H1 (cell line): ENCODE measurements at regions not wholly inside any gene's neighbourhood (a gene's known extent, or its start where the extent isn't known, plus 50 kb on each side); places are given as distances from the start of the nearest gene placed in this dataset.

ENCODE experiments used
- CTCF ChIA-PET: fragments of 300-600 bp; sonication (Branson Sonifier 250); formaldehyde crosslinking; loops from one replicate; lab custom pipeline; 2021; ENCODE audit not compliant: partially characterized antibody; lab: Charles Lee
- POLR2A ChIA-PET: fragments of 300-600 bp; sonication (Branson Sonifier 250); formaldehyde crosslinking; loops from one replicate; lab custom pipeline; 2021; ENCODE audit warnings: inconsistent platforms; ENCODE audit not compliant: partially characterized antibody; lab: Charles Lee
- DNase-seq, 2 experiments: peaks; one replicate each; pipeline versions ENCODE4 v3.0.0 to v3.0.0-alpha.2; 2010 to 2022; ENCODE audit warnings: low spot score in 2 of 2, low read depth in 1 of 2, mixed read lengths in 1 of 2
- FAIRE-seq: peaks from 2 replicates; lab custom pipeline; 2011; peaks lifted over from hg19 to GRCh38; lab: Jason Lieb, UNC
- H2AFZ ChIP-seq: 2 replicates; pipeline ENCODE4 v1.8.1; 2012; ENCODE audit warnings: low read length, inconsistent platforms
- H2AK5ac ChIP-seq: 2 replicates; pipeline ENCODE4 v1.6.1; 2013; ENCODE audit warnings: low read depth, low read length
- H2BK120ac ChIP-seq: replicated peaks from 2 replicates; pipeline ENCODE3; 2013; ENCODE audit warnings: low read depth, low read length, inconsistent platforms
- H2BK12ac ChIP-seq: 2 replicates; pipeline ENCODE4 v1.6.1; 2013; ENCODE audit warnings: low read depth, low read length
- H2BK15ac ChIP-seq: 2 replicates; pipeline ENCODE4 v1.6.1; 2013; ENCODE audit warnings: low read length
- H2BK20ac ChIP-seq: 2 replicates; pipeline ENCODE4 v1.6.1; 2013; ENCODE audit warnings: low read length
- H2BK5ac ChIP-seq: 2 replicates; pipeline ENCODE4 v1.6.1; 2013; ENCODE audit warnings: low read depth, low read length
- H3K14ac ChIP-seq: 2 replicates; pipeline ENCODE4 v1.6.1; 2013; ENCODE audit warnings: inconsistent platforms; ENCODE audit not compliant: insufficient read length
- H3K18ac ChIP-seq: 2 replicates; pipeline ENCODE4 v1.6.1; 2013; ENCODE audit warnings: low read length; ENCODE audit errors: extremely low read depth
- H3K23ac ChIP-seq: 2 replicates; pipeline ENCODE4 v1.6.1; 2013; ENCODE audit warnings: inconsistent platforms; ENCODE audit not compliant: insufficient read length
- H3K23me2 ChIP-seq: 2 replicates; pipeline ENCODE4 v1.6.1; 2013; ENCODE audit warnings: low read depth, low read length
- H3K27ac ChIP-seq: 2 replicates; pipeline ENCODE4 v1.6.1; 2011; ENCODE audit warnings: low read depth, low read length, inconsistent platforms
- H3K27me3 ChIP-seq, 4 experiments: replicated peaks in 1 of 4; 1 replicate in 1 of 4; 2 replicates in 3 of 4; pipeline versions ENCODE4 v1.6.1 to v1.8.1; 2011 to 2013; ENCODE audit warnings: low read length in 3 of 4, mild to moderate bottlenecking in 3 of 4, inconsistent platforms in 2 of 4, mixed read lengths in 2 of 4, moderate library complexity in 1 of 4; ENCODE audit not compliant: control insufficient read depth in 3 of 4, insufficient read depth in 3 of 4; ENCODE audit errors: extremely low read depth in 1 of 4
- H3K36me3 ChIP-seq, 4 experiments: 2 replicates each; pipeline versions ENCODE4 v1.6.1 to v1.8.1; 2011 to 2013; ENCODE audit warnings: mild to moderate bottlenecking in 4 of 4, low read length in 3 of 4, moderate library complexity in 2 of 4, control low read depth in 1 of 4, inconsistent platforms in 1 of 4; ENCODE audit not compliant: insufficient read depth in 4 of 4, control insufficient read depth in 2 of 4
- H3K4ac ChIP-seq: replicated peaks from 2 replicates; pipeline ENCODE3; 2013; ENCODE audit warnings: low read length, low read depth, mixed read lengths, inconsistent platforms; ENCODE audit not compliant: insufficient read length
- H3K4me1 ChIP-seq, 4 experiments: replicated peaks in 1 of 4; 1 replicate in 1 of 4; 2 replicates in 3 of 4; pipeline versions ENCODE4 v1.6.1 to v1.8.1; 2011 to 2013; ENCODE audit warnings: low read length in 3 of 4, inconsistent platforms in 2 of 4, mixed read lengths in 1 of 4; ENCODE audit not compliant: insufficient read depth in 4 of 4, control insufficient read depth in 3 of 4
- H3K4me2 ChIP-seq, 2 experiments: 2 replicates each; pipeline versions ENCODE4 v1.6.1 to v1.8.1; 2011 to 2013; ENCODE audit warnings: low read depth in 2 of 2, low read length in 2 of 2, control low read depth in 1 of 2, inconsistent platforms in 1 of 2, mild to moderate bottlenecking in 1 of 2; ENCODE audit not compliant: insufficient read depth in 1 of 2
- H3K4me3 ChIP-seq, 4 experiments: fragments of 200-600, 300-600 bp in 1 of 4; sonication (generic), shearing (Covaris generic), sonication (Bioruptor Twin) in 1 of 4; 2 replicates each; pipeline versions ENCODE4 v1.5.1 to v1.8.1; 2011 to 2016; ENCODE audit warnings: low read length in 4 of 4, low read depth in 3 of 4, control low read depth in 2 of 4, inconsistent platforms in 2 of 4, mild to moderate bottlenecking in 2 of 4, mixed read lengths in 1 of 4, moderate library complexity in 1 of 4; ENCODE audit not compliant: insufficient read depth in 2 of 4; ENCODE audit errors: extremely low read depth in 1 of 4
- H3K56ac ChIP-seq: replicated peaks from 2 replicates; pipeline ENCODE3; 2013; ENCODE audit warnings: low read depth, mild to moderate bottlenecking, mixed read lengths, low read length, inconsistent platforms; ENCODE audit not compliant: insufficient read length
- H3K79me1 ChIP-seq: 2 replicates; pipeline ENCODE4 v1.6.1; 2013; ENCODE audit warnings: low read depth, low read length, control low read depth
- H3K79me2 ChIP-seq, 2 experiments: 2 replicates each; pipeline versions ENCODE4 v1.6.1 to v1.8.1; 2012 to 2013; ENCODE audit warnings: low read length in 2 of 2, mild to moderate bottlenecking in 2 of 2, inconsistent platforms in 1 of 2; ENCODE audit not compliant: insufficient read depth in 2 of 2, control insufficient read depth in 1 of 2
- H3K9ac ChIP-seq, 4 experiments: replicated peaks in 1 of 4; 1 replicate in 1 of 4; 2 replicates in 3 of 4; pipeline versions ENCODE4 v1.6.1 to v1.8.1; 2011 to 2013; ENCODE audit warnings: low read depth in 3 of 4, low read length in 3 of 4, control low read depth in 2 of 4, mild to moderate bottlenecking in 2 of 4, moderate library complexity in 2 of 4, inconsistent platforms in 1 of 4; ENCODE audit errors: extremely low read depth in 1 of 4
- H3K9me3 ChIP-seq, 2 experiments: 2 replicates each; pipeline versions ENCODE4 v1.6.1 to v1.8.1; 2012 to 2013; ENCODE audit warnings: mild to moderate bottlenecking in 2 of 2, moderate library complexity in 2 of 2, control low read depth in 1 of 2, inconsistent platforms in 1 of 2, low read depth in 1 of 2, low read length in 1 of 2, mixed read lengths in 1 of 2; ENCODE audit not compliant: insufficient read depth in 2 of 2
- H4K20me1 ChIP-seq, 2 experiments: replicated peaks in 1 of 2; 2 replicates each; pipeline versions ENCODE3 to v1.8.1; 2011 to 2013; ENCODE audit warnings: inconsistent platforms in 2 of 2, low read length in 2 of 2, mild to moderate bottlenecking in 1 of 2; ENCODE audit not compliant: insufficient read depth in 2 of 2, control insufficient read depth in 1 of 2
- H4K5ac ChIP-seq: 2 replicates; pipeline ENCODE4 v1.6.1; 2013; ENCODE audit warnings: low read length, low read depth, mixed read lengths, inconsistent platforms; ENCODE audit not compliant: insufficient read length
- H4K8ac ChIP-seq: 2 replicates; pipeline ENCODE4 v1.8.0; 2013; ENCODE audit warnings: mild to moderate bottlenecking, moderate library complexity, low read length, inconsistent platforms; ENCODE audit not compliant: insufficient read depth; ENCODE audit errors: extremely low read depth
- H4K91ac ChIP-seq: replicated peaks from 2 replicates; pipeline ENCODE3; 2013; ENCODE audit warnings: low read length, mixed read lengths, inconsistent platforms; ENCODE audit not compliant: insufficient read length
- SIRT6 ChIP-seq: IDR thresholded peaks from one replicate; pipeline ENCODE4 v1.7.1; 2012; ENCODE audit warnings: low read length, inconsistent platforms
- TAF7 ChIP-seq: optimal IDR thresholded peaks from 2 replicates; pipeline ENCODE3; 2011; ENCODE audit warnings: low read depth, mild to moderate bottlenecking, inconsistent platforms, low read length, moderate library complexity, borderline replicate concordance
- TBP ChIP-seq: IDR thresholded peaks from 2 replicates; pipeline ENCODE4 v1.6.1; 2011; ENCODE audit warnings: low read depth, low read length, improper control_type of control experiment
- WGBS, 2 experiments: shearing (Covaris generic) in 1 of 2; methylation state at CpG; one replicate each; pipeline versions ENCODE4 v1.1.6 to v1.1.7; 2013 to 2015; ENCODE audit warnings: low lambda C conversion rate in 2 of 2, mixed read lengths in 2 of 2, inconsistent platforms in 1 of 2, low coverage in 1 of 2, missing lambda C conversion rate in 1 of 2; ENCODE audit not compliant: insufficient replicate concordance in 2 of 2, insufficient coverage in 1 of 2, insufficient read length in 1 of 2; ENCODE audit errors: extremely low coverage in 1 of 2, missing lambda C conversion rate in 1 of 2; 5-methylcytosine and 5-hydroxymethylcytosine counted together

DNA sequence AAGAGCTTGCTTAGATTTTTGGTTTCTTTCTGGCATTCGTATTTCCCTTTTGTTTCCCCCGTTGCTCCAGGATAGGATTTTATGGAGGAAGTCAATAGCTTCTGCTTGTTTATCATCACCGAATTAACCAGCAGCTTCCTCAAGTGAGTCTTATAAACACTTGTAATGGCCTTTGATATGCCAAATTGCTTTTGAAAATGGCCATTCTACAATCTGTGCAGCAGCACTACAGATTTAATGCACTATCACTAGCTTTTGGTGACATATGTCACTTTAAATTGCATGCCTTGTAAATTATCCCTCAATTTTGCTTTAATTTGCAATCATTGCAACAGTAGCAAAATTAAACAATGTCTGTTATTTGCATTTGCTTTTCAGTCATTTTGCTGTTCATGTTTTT lies 774.7 kb downstream of the METTL4 start:
- no peaks in the 10 kb centered on the region for H4K20me1 ChIP-seq
- H2BK120ac ChIP-seq, result no peak overlapping the region
- H4K8ac ChIP-seq, result no peak overlapping the region
- H4K5ac ChIP-seq, result no peak overlapping the region
- no peaks in the 10 kb centered on the region for H3K79me2 ChIP-seq
- no peak overlapping the region for H3K56ac ChIP-seq
- H3K23me2 ChIP-seq, result no peaks in the 10 kb centered on the region
- CTCF ChIA-PET, result interaction anchor here (1.0 to 1.9 kb wide), 2 partner anchors 10 to 307 kb away, joined by 3 to 8 read pairs; no protein-coding TSS in a partner anchor
- no peak overlapping the region for H3K18ac ChIP-seq
- H3K79me1 ChIP-seq, result no peaks in the 10 kb centered on the region
- H3K36me3 ChIP-seq, result no peaks in the 10 kb centered on the region
- H2BK20ac ChIP-seq, result no peak overlapping the region
- no peak overlapping the region for H2BK5ac ChIP-seq
- 90% methylated on average over 3 of the region's 3 CpGs; no CpG with 5 or more reads in 1 of the 2 experiments for WGBS, 2 experiments
- H3K27ac ChIP-seq, result no peak overlapping the region
- no peak for FAIRE-seq
- no peaks in the 10 kb centered on the region for H3K4me1 ChIP-seq
- no peak overlapping the region for H3K23ac ChIP-seq
- no peak overlapping the region for H3K4me2 ChIP-seq
- no peak overlapping the region for H3K4ac ChIP-seq
- POLR2A ChIA-PET, result no interaction called here
- H4K91ac ChIP-seq, result no peak overlapping the region
- H2BK12ac ChIP-seq, result no peak overlapping the region
- H3K27me3 ChIP-seq, result no peaks in the 10 kb centered on the region
- H2BK15ac ChIP-seq, result no peak overlapping the region
- no peak overlapping the region for H2AK5ac ChIP-seq
- H3K9me3 ChIP-seq, result no peaks in the 10 kb centered on the region
- no peak overlapping the region for H3K9ac ChIP-seq
- TF ChIP-seq TBP (no peak), TAF7 (no peak), SIRT6 (no peak)
- TF ChIP-seq, all 59 proteins: peak for 0
- DNase-seq, result no peak
- no peak overlapping the region for H3K14ac ChIP-seq
- H2AFZ ChIP-seq, result no peak overlapping the region
- H3K4me3 ChIP-seq, result no peak overlapping the region
